GM18909 (cell line): ENCODE measurements at regions not wholly inside any gene's neighbourhood (a gene's known extent, or its start where the extent isn't known, plus 50 kb on each side); places are given as distances from the start of the nearest gene placed in this dataset.

ENCODE experiments used
- ATAC-seq: cut with Tn5 transposase; IDR thresholded peaks from one replicate; pipeline ENCODE4 v1.9.1; 2021; ENCODE audit warnings: mild to moderate bottlenecking; ENCODE audit not compliant: unreplicated experiment, poor library complexity

DNA sequence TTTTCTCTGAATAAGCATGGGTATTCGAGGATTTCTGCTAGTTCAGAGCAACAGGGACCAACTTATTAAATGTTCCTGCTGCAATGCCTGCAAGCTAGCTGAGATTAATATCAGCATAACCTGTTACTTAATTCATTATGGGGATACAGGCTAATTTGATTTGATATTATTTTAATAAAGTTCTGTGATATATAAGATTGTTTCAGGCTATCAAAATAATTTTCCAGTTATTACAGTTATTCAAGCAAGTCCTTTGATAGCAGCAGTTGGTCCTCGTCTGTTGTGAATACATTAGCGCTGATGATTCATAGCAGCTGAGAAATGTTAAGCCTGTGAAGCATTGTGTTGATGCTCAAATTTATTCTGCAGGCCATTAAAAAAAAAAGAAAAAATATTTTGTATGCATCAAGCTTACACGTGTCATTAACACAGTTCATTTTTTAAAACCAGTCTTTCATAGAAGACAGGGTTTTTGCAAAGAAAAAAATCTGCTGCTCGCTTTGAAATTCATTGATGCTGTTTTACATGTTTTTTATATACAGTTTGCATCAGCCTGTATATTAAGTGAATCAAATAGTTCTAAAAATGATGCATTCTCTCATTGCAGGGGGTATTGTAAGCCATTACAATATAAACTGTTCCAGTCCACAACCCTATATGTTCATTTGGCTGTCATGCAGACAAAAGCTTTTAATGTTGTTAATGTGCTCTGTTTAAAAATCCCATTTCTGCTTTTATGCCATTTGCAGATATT lies 482.5 kb downstream of the BCL11A start:
- ATAC-seq, result no peak

DNA sequence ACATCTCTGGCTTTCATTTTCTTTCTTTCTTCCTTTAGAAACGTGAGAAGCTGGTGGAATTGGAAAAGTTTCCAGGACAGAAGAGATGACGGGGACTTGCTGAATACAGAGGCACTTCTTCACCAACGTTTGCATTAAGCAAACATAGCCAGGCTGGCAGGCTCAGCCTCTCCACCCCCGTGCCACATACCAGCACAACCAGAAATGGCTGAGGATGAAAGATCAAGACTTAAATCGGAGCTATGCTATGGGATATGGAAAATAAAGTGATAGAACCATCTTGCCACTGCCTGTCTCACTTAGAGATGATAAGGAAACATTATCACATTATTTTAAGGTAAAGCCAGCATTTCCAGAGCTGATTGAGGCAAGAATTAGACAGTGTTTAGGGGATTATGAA lies 483.3 kb downstream of the BCL11A start:
- ATAC-seq, result no peak

DNA sequence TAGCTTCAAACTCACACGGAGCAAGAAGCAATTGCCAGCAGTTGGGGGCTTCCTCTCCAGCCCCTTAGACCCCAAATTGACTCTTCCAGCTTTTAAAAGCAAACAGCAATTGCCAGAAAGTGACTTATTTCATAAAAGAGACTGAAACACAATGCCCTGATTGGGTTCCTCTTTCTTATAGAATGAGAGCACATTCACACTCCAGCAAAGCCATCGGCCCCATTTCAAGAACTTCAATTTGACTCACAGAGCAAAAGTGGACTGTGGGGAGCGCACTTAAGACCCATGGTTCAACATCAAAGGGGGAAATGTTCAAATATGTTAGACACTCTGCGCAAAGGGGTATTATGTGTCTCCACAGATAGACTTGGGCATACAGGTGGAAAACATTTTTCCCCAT lies 484.7 kb downstream of the BCL11A start:
- no peak for ATAC-seq

DNA sequence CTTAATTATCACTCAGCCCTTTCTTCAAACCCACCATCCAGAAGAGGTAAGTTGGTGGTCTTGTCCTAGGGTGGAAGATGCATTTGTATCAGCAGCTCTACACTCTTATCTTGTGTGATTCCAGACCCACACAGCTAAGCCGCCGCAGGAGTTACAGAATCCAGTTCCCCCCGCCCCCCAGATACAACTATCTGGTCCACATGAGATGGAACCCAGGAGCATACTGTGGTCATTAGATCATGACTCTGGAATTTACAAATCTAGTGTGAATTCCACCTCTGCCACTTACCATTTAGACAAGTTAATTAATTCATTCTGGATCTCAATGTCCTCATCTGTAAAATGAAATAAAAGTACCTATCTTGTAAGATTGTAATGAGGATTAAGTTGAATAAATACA lies 486.4 kb downstream of the BCL11A start:
- ATAC-seq, result no peak

DNA sequence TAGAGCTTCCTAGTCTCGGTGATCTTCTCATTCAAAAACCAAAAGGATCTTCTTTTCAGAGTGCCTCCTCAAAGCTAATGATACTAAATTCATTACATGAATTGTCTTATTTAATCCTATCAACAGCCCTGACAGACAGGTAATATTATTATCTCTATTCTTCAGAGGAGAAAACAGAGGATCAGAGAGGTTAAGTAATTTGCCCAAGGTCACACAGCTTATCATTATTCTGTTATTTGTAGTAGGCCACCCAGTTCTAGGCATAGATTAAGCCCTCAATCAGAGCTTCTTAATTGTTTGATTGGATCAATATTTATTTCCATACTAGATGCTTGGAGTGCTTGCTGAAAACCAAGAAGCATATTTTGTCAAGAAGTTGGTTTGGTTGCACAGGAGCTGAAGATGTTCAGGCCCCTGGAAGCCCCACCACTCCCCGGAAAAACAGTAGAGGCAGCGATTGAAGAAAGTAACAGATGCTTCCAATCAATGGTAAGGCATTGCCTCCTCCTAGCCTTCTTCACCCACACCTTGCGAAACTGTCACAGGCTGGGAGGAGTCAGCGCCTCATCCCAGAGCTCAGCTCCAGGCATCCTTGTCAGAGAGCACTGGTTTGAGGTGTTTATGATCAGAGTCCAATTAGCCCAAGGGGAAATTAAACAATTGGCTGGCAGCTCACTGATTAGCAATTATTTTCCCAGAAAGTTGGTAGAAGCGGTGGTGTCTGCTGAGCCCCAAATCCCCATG lies 487.2 kb downstream of the BCL11A start:
- no peak for ATAC-seq

DNA sequence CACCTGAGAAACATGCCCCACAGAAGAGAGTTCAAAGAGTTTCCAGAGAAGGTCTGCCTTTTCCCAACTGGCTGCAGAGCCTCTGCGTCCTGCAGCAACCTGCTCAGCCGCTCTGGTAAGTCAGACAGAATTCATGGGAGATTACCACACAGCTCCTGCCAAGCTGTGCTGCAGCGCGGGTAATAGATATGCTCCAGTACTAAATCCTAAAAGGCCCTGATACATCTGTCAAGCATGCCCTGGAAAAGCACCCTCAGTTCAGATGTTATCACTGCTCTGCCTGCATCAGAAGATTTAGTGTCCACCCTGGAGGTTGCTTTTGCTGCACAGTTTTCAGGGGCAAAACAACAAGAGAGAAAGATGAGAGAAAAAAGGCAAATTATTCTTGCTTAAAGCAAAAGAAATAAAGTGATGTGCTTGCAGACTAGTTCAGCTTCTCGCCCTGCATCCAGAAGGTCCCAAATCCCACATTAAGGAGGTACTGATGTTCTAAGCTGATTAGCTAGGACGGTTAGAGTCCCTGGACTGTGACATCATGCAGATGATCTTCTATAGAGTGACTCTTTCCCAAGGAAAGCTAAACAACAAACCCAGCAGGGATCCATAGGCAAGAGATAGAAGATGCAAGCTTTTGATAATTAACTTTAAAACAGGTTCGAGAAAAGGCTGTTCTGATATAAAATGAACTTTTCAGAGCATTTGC lies 488.6 kb downstream of the BCL11A start:
- ATAC-seq, result no peak

DNA sequence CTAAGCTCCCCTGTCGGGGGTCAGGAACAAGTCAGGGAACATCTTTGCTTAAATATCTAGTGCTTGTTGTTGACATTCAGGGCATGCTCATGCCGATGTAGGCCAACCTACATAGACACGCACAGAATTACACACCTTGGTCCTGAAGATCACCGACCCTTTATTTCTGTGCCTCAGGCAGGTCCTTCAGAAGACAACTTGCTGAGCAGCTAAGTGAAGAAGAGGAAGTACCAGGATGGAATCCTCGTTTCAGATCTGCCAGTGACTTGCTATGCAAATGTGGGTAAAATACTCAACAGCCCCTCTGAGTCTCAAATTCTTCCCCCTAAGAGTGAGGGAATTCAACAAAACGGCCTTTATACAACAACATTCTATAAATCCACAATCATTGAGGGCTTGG lies 494.7 kb downstream of the BCL11A start:
- no peak for ATAC-seq

DNA sequence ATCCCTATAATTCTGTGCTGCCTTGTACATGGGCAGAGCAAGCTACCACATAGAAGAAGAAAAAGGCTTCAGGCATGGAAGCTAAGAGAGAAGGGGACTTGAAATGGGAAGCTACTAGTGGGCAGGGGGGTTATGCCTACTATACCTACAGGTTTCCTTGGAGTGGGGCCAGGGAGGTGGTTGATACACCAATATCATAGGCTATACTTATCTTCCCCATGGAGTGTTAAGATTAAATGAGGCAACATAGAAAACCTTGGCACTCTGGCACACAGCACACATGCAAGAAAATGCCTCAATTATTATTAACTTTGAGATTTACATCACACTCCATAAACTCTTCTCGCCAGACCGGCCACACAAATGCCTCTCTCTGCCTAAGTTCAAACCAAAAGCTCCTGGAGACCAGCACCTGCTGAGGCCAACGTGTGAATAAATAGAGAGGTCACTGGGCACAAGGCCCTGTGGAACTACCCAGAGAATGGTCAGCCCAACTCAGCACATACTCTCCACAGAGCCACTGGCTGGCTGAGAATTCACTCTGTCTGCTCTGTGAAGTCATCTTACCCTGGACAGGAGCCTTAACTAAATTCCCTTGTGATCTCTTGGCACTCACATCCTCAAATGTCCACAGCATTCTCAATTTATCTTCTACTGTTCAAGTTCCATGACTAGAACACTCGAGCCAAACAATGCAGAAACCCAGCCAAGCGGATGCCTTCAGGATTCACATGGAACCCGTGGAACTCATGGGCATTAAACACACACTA lies 498.7 kb downstream of the BCL11A start:
- ATAC-seq, result no peak

DNA sequence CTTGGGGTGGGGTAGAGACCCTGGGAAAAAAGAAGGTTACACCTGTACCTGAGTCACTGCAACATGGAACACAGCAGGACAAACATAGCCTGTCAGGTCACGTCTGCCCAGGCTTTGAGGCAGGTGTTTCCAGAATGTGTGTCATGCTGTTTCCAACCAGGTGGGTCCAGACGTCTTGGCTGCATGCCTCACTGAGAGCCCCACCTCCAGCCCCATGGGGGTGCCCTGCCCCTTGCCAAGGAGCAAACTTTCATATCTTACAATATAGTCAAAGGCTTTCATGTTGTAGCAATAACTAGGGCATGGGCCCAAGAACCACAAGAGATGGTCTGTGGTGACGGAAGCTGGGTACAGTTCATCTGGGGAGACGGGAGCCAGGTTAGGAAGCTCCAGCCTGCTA lies 499.7 kb downstream of the BCL11A start:
- ATAC-seq, result no peak

DNA sequence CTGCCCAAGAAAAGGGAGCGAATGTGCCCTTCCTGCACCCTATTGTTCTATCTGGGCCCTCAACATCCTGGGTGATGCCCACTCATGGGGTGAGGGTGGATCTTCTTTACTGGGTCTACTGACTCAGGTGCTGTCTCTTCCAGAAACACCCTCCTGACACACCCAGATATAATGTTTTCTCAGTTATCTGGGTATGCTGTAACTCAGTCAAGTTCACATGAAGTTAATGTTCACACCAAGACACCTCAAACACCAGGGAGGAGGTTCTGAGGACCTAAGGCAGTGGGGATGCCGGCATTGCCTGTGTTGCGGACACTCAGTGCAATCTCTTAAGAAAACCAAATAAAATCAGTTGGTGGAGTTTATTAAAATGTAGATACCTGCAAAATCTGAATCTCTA lies 500.9 kb downstream of the BCL11A start:
- ATAC-seq, result no peak

DNA sequence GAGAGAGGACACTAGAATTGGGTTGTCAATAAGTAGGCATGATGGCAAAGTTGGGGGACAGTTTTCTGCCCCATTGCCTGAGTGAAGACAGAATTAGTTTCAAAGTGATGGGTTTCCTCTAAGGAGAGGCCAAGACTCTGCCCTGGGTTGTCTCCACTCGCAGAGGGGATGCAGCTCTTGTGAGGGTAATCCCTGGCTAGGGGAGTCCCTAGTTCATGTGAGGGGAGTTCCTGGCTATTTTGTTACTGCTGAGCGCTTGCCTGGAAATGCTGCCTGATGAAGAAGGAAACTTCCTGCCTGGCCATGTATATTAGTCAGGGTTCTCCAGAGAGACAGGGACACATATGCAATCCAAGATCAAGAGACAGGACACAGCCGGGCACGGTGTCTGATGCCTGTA lies 501.5 kb downstream of the BCL11A start:
- no peak for ATAC-seq

DNA sequence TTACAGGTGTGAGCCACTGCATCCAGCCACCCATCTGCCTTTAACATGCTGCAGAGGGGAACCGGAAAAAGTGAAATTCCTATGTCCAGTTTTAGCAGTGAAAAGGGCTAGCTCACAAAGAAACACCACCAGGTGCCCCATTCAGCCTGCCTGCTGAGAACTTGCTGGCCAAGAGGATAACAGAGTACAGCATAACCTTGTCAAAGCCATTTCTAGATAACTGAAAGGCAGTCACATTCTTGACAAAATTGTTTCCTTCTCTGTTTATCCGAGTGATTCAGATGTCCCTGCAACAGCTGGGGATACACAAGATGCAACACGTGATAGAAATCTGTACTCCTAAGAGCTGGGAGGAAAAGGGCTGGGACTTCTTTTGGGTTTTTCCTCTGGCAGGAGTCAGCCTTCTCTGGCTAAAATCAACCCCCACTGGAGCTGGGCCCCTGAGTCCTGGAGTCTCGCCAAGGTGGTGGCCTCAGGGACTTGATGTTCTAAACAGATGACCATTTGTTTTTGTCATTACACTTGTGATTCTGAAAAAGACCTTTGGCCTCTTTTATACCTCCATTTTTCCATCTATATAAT lies 505.4 kb downstream of the BCL11A start:
- ATAC-seq, result no peak

DNA sequence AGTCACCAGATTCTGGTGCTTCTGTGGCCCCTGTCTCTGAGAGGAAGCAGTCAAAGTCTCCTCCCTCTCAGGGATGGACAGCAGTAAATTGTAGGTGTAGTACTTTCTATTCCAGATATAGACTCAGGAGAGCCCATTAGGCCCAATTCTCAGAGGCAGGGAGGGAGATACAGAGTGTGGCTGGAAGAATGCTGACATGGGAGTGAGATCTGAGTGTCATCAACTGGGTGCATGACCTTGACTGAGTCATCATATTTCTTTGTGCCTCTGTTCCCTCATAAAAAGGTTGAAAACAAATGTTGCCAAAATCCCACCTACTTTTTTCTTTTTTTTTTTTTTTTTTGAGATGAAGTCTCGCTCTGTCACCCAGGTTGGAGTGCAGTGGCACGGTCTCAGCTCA lies 506.1 kb downstream of the BCL11A start:
- no peak for ATAC-seq

DNA sequence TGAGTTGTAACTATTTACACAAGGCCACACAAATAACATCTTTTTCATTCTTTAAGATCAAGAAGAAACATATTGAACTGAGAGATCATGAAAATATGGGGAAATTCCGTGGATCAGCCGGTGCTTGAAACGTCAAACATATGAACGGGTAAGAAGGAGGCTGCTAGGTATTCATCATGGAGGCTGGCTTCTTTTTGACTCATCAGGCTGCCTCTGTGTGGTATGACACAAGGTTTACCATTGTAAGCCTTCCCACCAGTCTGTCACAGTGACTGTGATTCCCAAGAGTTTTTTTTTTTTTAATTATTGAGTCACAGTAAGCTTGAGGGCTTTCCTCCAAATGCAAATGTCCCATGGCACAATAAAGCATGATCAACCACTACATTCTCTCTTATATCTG lies 506.9 kb downstream of the BCL11A start:
- no peak for ATAC-seq

DNA sequence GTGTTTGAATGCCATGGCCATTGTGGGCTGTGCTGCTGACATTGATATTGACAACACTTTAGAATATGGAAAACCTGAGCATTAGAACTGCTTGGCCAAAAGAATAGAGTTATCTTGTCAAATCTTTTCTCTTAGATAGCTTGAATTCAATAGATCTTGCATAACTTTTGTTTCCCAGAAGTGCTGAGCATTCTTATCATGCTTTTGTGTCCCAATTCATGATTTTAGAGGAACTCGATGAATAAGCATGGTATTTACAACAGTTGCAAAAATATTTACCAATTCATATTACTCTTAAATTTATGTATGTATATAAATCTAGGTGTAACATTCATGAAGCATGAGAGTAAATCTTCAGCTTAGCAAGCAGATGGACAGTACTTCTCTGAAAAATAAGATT lies 508.0 kb downstream of the BCL11A start:
- ATAC-seq, result no peak

DNA sequence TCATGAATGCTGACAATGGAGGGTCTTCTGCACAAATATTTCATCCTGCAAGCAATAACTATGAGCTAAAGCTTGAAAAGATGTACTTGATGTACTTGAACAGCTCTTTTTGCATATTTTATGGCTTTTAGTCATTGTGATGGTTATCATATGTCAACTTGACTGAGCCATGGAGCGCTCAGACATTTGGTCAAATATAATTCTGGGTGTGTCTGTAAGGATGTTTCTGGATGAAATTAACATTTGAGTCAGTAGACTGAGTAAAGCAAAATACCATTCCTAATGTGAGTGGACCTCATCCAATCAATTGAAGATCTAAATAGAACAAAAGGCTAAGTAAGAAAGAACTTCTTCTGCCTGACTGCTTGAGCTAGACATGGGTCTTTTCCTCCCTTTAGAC lies 509.0 kb downstream of the BCL11A start:
- no peak for ATAC-seq

DNA sequence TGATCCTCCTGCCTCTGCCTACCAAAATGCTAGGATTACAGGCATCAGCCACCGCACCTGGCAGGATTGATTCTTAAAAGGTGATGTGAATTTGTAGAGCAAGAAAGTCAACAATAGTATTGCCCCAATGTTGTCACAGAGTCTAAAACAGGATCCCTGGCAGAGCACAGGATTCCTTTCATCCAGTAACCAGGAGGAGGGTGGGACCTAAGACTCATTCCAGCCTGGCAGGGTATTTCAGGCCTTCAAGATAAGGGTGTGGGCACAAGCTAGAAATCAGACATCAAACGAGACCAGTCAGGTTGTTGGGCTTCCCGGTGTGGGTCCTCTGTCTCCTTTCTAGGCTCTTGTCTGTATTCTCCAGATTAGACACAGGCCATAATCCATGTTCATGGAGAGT lies 511.4 kb downstream of the BCL11A start:
- ATAC-seq, result no peak

DNA sequence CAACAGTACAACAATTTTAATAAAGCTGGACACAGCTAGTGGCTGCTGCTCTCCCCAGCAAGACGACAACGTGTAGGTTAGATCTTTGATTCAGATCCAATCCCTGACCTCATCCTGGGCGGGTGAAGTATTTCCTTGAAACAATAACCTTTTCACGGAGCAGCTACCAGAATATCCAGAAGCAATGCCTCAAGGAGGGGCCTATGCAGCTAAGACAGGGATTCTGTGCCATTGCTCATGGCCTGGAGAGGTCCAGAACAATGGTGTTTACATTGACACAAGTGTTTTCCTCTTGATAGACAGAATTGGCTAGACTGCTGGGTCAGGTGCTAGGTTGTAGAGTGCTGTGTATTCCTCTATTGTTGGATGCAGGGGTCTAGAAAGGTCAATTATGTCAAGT lies 520.1 kb downstream of the BCL11A start:
- no peak for ATAC-seq

DNA sequence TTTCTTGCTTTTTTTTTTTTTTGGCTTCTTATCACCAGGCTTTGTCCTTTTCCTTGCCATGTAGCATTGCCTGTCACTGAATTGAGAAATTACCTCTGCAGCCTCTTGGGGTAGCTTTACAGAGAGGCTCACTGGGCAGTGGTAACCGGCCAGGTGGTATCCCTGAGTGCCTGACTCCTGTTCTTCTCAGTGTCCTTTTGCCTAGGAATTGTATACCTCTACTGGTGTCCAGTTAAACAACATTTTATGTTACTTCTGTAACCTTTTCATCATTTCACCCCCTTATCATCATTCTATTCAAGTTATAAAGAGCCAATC lies 523.9 kb downstream of the BCL11A start:
- no peak for ATAC-seq

DNA sequence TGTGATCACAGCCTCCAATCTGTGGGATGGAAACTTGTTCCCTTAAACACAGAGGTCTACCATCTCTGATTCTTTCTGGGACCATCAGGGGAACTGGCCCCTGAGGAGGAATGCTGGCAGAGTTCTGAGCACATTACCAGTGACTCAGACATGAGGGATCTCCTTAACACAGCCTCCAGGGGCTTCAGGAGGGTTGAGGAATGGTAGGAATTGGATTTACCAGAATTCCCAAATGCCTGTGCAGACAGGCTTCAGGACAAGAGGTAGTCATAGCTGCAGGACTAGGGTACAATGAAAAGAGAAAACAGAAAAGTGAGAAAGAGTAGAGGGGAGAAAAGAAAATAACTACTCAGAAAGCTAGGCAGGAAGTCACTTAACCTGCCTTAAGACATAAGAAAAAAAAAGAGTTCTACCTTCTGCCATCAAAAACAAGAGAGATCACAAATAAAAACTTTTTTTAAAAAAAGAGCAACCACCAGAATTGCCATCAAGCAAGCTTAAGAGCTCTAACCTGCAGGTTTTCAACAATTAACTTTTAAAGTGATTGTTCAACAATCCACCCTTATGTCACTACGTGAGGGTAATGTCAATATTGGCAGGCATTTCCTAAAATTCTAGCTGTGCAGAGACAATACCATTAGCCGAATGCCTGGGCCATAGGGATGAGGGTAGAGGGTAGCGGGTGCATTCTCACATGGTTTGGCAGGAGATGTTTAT lies 524.4 kb downstream of the BCL11A start:
- ATAC-seq, result no peak
